DMS53 treated with DMSO at 0.1 percent for 48 hours (cell line): ENCODE measurements at regions not wholly inside any gene's neighbourhood (a gene's known extent, or its start where the extent isn't known, plus 50 kb on each side); places are given as distances from the start of the nearest gene placed in this dataset.

Experiments
- DNase-seq: peaks from one replicate; lab custom pipeline; 2025; ENCODE audit not compliant: unreplicated experiment; lab: John Stamatoyannopoulos, UW

DNA sequence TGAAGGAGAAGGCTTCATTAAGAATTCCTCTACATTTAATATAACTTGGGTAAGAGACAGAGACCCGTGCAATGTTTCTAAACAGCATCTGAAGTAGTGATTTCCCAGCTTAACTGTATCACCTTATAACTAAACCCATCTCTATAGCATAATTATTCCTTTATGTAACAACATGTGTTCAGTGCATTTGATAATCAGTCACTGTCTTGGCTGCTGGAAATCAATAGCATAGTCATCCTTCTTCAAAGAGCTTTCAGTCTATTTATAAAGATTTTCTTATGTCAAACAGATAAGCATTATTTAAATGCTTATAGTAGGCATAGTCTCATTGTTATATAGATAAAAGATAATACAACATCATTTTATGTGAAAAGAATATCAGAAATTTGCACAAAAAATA lies 80.1 kb upstream of the TYRP1 start:
- no peak for DNase-seq

DNA sequence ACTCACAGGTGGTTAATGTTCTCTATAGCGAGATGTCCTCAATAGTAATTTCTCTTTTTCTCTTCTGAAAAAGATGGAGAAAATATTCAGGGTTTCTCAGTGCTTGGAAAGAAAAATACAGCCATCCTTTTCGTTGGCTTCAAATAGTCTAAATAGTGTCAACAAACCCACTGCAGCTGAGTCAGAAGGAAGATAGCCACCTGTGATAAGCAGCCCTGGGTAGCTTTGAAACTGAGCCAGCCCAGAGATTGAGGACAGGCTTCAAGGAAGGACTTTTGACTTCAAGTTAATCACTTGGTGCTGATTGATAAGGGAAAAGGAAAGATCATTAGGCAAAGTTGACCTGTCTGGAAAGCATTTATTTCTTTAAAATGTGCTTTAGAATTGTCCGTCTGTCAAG lies 78.7 kb upstream of the TYRP1 start:
- no peak for DNase-seq

DNA sequence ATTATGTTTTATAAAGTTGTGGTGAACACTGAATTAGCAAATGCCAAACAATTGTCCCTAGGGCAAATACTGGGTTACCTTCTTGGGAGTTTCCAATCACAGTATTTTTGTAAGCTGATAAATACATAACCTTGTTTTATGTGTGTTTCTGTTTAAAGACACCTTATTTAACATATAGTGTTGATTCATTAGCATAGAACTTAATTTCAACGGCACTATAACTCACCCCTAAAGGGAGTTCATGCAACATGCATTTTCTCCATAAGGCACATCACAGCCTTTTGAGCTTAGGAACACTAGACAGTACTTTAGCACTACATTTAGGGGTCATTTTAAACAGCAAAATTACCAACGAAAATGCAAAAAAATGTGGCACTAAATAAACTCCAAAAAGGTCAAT lies 74.2 kb upstream of the TYRP1 start:
- DNase-seq: no peak

DNA sequence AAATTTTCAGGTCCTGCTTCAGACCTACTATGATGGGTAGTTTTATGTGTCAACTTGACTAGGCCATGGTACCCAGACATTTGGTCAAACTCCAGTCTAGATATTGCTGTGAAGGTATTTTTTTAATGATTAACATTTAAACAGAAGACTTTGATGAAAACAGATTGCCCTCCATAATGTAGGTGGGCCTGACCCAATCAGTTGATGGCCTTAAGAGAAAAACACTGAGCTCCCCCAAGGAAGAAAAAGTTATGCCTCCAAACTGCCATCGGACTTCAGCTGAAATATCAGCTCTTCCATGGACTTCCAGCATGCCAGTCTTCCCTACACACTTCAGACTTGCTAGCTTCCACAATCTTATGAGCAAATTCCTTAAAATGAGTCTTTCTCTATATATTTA lies 67.3 kb upstream of the TYRP1 start:
- no peak for DNase-seq

DNA sequence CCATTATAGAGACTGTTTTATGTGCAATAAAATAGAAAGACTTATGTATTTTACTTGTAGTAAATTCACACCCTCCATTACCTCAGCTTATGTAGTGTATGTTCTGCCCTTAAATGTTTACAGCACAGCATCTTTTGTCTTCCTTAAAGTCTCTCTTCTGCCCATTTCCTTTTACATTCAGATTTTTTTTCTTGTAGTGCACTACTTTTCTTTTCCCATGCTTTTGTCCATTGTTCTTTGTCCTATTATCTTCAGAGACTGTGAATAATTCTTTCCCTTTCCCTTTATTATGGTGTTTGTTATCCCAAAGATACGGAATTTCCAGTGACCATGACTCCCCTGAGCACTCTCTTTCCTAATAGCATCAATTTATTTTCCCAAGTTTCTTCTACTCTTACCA lies 66.1 kb upstream of the TYRP1 start:
- no peak for DNase-seq

DNA sequence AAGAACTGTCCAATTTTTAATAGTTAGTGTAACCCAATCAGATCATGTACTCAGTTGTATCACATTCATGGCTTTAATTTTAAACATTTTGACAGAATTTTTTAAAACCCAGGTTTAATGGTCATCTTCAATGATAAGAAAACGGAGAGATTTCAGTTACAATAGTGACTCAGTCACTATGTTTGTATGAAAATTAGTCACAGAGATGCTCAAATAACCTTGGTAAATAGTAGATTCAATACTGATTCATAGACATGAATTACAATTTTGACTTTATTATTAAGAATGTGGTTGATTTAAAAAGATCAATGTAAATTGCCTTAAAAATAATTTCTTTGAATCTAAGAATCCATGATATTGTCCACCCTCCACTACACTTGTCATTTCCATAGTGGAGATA lies 64.6 kb upstream of the TYRP1 start:
- no peak for DNase-seq

DNA sequence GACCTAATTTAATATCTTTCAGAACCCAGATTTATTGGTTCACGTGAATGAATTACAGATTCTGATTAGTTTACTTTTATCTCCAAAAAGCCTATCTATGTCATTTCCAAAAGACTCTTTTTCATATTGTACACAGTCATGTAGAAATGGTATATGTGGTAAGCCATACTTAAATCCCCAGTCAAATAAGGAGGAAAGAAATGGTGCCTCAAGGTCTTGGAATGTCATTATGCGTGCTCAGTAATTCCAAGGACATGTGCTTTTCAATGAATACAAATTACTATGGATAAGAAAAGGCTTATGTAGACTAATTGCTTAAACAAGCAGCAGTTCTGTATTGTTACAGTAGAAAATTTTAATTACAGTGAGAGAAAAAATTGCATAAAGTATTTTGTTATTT lies 64.1 kb upstream of the TYRP1 start:
- no peak for DNase-seq

DNA sequence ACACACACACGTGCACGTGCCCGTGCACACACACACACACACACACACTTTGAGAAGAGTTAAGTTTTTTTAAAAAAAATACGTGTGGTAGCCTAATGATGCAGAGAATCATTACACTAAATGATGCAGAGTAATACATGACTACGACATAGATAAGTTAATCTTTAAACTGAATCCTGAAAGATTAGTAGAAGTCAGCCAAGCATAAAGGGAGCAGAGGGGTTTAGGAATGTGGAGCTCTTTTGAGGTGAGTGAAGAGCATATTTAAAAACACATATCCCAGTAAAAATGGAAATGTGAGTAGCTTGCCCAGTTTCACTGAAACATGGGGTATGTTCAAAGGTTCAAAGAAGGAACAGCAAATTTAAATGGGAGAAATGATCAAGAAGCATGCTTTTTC lies 61.3 kb upstream of the TYRP1 start:
- DNase-seq: no peak

DNA sequence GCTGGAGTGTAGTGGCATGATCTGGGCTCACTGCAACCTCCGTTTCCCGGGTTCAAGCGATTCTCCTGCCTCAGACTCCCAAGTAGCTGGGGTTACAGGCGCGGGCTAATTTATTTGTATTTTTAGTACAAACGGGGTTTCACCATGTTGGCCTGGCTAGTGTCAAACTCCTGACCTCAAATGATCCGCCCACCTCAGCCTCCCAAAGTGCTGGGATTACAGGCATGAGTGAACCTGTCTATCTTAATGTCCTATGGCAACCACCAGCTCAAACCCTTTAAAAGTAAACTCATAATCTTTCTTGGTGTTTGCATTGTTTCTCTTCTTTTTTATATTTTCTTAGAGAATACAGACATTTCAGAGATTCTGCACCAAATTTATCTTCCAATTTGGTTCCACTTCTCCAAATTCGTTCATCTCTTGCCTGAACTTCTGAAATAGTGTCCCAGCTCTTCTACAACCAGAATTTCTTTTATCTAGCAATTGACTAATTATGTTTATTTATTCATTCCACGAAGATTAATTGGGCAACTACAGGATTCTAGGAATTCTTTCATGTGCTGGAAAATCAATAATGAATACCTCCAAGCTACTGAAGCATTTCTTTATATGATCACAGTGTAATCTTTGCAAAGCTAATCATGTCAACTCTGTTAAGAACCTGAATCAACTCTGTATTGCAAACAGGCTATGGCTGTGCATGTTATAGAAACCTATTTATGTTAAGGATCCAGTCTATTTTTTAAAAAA lies 60.0 kb upstream of the TYRP1 start:
- DNase-seq: no peak

DNA sequence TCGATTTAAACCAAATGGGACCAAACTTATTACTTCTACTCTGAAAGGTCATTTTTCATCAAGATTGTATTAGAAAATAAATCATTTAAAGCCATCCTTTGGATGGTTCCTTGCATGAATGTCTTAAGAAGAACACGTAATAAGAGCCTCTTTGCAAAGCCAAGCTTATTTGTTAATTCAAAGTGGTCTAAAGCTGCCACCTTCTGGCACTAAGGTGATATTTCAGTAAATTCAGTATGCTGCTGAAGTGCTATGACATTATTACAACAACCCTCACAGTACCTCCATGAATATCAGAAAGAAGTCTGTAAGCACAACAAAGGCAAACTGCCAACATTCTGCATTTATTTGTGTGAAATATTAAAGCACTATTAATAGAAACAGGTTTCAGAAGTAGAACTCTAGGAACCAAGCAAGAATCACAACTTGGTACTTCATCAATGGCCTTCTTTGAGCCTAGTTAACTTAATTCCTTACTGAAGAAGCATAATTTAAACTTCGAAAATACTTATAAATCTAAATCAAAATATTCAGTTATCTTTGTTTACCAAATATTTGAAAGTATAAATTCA lies 53.1 kb upstream of the TYRP1 start:
- DNase-seq: peak; percentile 11

DNA sequence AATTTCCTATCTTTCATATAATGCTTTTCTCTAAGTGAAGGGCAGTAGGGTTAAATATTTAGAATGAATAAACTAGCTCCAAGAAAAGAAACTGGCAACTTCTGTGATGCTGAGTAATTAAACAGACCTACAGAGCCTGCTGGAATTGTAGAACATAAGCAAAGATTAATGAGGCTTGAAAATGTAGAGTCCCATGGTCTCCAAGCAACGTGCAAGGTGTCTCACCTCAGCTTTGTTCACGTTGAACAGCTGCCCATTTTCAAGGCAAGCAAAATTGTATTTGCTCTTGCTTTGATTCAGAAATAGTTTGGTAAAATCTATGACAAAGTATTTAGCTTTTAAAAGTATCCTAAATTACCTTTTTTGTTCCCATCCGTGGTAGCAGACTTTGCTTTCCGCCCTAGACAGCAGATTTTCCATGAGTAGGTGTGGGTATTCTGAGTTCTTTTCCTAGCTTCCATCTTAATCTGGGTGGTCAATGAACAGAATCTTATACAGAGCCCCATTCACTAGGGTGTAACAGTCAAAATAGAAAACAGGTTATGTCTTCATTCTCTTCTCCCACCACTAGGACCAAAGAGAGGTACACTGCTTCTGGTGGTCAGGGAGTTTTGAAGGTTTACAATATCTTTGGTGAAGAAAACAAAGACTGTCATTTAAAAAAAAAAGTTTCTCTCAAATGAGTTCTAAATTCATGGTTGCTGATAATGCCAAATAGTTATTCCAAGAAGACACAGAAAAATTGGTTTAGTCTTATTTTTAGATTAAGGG lies 52.1 kb upstream of the TYRP1 start:
- no peak for DNase-seq
